ENCODE measurements at regions not wholly inside any gene's neighbourhood (a gene's known extent, or its start where the extent isn't known, plus 50 kb on each side); places are given as distances from the start of the nearest gene placed in this dataset.

GRCh38 chr6:15761045-15761502 lies 98.2 kb upstream of the DTNBP1 start:
- TF ChIP-seq SREBF2 (IDR thresholded peaks at IDR 0.05; ENCODE audit: low read length) (no peak), REST (IDR thresholded peaks at IDR 0.05; ENCODE audit: low read depth, low read length) (no peak), EZH2 (IDR thresholded peaks at IDR 0.05; ENCODE audit: borderline replicate concordance, control insufficient read depth, low read depth, low read length) (no peak), BCLAF1 (IDR thresholded peaks at IDR 0.05) (no peak), ATF3 (IDR thresholded peaks at IDR 0.05; ENCODE audit: borderline replicate concordance, extremely low read depth, low read depth, low read length) (no peak), ZSCAN29 (IDR thresholded peaks at IDR 0.05) (no peak), NR2C1 (IDR thresholded peaks at IDR 0.05) (no peak), RAD51 (IDR thresholded peaks at IDR 0.05) (no peak), SIX5 (IDR thresholded peaks at IDR 0.05; ENCODE audit: low read depth, low read length, severe bottlenecking) (no peak)
- TF ChIP-seq, protein P1, sequence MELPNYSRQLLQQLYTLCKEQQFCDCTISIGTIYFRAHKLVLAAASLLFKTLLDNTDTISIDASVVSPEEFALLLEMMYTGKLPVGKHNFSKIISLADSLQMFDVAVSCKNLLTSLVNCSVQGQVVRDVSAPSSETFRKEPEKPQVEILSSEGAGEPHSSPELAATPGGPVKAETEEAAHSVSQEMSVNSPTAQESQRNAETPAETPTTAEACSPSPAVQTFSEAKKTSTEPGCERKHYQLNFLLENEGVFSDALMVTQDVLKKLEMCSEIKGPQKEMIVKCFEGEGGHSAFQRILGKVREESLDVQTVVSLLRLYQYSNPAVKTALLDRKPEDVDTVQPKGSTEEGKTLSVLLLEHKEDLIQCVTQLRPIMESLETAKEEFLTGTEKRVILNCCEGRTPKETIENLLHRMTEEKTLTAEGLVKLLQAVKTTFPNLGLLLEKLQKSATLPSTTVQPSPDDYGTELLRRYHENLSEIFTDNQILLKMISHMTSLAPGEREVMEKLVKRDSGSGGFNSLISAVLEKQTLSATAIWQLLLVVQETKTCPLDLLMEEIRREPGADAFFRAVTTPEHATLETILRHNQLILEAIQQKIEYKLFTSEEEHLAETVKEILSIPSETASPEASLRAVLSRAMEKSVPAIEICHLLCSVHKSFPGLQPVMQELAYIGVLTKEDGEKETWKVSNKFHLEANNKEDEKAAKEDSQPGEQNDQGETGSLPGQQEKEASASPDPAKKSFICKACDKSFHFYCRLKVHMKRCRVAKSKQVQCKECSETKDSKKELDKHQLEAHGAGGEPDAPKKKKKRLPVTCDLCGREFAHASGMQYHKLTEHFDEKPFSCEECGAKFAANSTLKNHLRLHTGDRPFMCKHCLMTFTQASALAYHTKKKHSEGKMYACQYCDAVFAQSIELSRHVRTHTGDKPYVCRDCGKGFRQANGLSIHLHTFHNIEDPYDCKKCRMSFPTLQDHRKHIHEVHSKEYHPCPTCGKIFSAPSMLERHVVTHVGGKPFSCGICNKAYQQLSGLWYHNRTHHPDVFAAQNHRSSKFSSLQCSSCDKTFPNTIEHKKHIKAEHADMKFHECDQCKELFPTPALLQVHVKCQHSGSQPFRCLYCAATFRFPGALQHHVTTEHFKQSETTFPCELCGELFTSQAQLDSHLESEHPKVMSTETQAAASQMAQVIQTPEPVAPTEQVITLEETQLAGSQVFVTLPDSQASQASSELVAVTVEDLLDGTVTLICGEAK (IDR thresholded peaks at IDR 0.05; ENCODE audit: borderline replicate concordance): no peak
- TF ChIP-seq, protein P2, sequence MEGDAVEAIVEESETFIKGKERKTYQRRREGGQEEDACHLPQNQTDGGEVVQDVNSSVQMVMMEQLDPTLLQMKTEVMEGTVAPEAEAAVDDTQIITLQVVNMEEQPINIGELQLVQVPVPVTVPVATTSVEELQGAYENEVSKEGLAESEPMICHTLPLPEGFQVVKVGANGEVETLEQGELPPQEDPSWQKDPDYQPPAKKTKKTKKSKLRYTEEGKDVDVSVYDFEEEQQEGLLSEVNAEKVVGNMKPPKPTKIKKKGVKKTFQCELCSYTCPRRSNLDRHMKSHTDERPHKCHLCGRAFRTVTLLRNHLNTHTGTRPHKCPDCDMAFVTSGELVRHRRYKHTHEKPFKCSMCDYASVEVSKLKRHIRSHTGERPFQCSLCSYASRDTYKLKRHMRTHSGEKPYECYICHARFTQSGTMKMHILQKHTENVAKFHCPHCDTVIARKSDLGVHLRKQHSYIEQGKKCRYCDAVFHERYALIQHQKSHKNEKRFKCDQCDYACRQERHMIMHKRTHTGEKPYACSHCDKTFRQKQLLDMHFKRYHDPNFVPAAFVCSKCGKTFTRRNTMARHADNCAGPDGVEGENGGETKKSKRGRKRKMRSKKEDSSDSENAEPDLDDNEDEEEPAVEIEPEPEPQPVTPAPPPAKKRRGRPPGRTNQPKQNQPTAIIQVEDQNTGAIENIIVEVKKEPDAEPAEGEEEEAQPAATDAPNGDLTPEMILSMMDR (IDR thresholded peaks at IDR 0.05 in 2 of 3, conservative IDR thresholded peaks at IDR 0.05 in 1 of 3; ENCODE audit: control insufficient read depth in 2 of 3, extremely low read depth in 1 of 3, insufficient read depth in 1 of 3, low read depth in 3 of 3, low read length in 3 of 3): no peak

Measured in GM12878 (cell line).